GM06990 (cell line): ENCODE measurements at regions not wholly inside any gene's neighbourhood (a gene's known extent, or its start where the extent isn't known, plus 50 kb on each side); places are given as distances from the start of the nearest gene placed in this dataset.

Source experiments
- DNase-seq: peaks from one replicate; pipeline ENCODE4 v3.0.0-alpha.2; 2011; ENCODE audit not compliant: insufficient read length; ENCODE audit errors: extremely low read depth
- H3K27me3 ChIP-seq: replicated peaks from 2 replicates; pipeline ENCODE4 v1.6.0; 2011; ENCODE audit warnings: low read length; ENCODE audit not compliant: control insufficient read depth, insufficient read depth
- H3K36me3 ChIP-seq: 2 replicates; pipeline ENCODE4 v1.5.1; 2011; ENCODE audit warnings: low read length; ENCODE audit not compliant: control insufficient read depth, insufficient read depth
- H3K4me3 ChIP-seq: replicated peaks from 2 replicates; pipeline ENCODE4 v1.5.1; 2011; ENCODE audit warnings: low read depth, mild to moderate bottlenecking, control low read depth, low read length
- CTCF ChIP-seq: IDR thresholded peaks from 2 replicates; pipeline ENCODE4 v1.5.1; 2011; ENCODE audit warnings: low read length, control low read depth, mild to moderate bottlenecking, inconsistent platforms; ENCODE audit not compliant: insufficient read depth, poor library complexity, severe bottlenecking

GRCh38 chr5:61912559-61912958 lies 393.4 kb upstream of the KIF2A start:
- Histone ChIP-seq H3K4me3 (no peak overlapping the region), H3K36me3 (no peaks in the 10 kb centered on the region), H3K27me3 (no peaks in the 10 kb centered on the region)
- DNase-seq, result no peak
- no peak for TF ChIP-seq CTCF

- Histone ChIP-seq H3K4me3 (no peak overlapping the region), H3K27me3 (no peaks in the 10 kb centered on the region), H3K36me3 (no peaks in the 10 kb centered on the region)
- DNase-seq, result no peak
- TF ChIP-seq CTCF, result no peak
Observed at GRCh38 chr5:61915646-61916045, 390.4 kb upstream of the KIF2A start.

- H3K27me3 ChIP-seq, result no peaks in the 10 kb centered on the region
- DNase-seq, result no peak
- no peak overlapping the region for H3K4me3 ChIP-seq
- no peak for TF ChIP-seq CTCF
- no peaks in the 10 kb centered on the region for H3K36me3 ChIP-seq
Observed at GRCh38 chr5:61916621-61917620, 389.1 kb upstream of the KIF2A start.

GRCh38 chr5:61918611-61919010 lies 387.4 kb upstream of the KIF2A start:
- no peak for TF ChIP-seq CTCF
- no peaks in the 10 kb centered on the region for H3K27me3 ChIP-seq

GRCh38 chr5:61919920-61920319 lies 386.1 kb upstream of the KIF2A start:
- no peak for DNase-seq
- no peak for TF ChIP-seq CTCF
- Histone ChIP-seq H3K27me3 (no peaks in the 10 kb centered on the region; the same call in 1 of the 2 replicates), H3K36me3 (no peaks in the 10 kb centered on the region), H3K4me3 (no peak overlapping the region)

More at GRCh38 chr5:61918611-61919010, 387.4 kb upstream of the KIF2A start:
- no peak overlapping the region for H3K4me3 ChIP-seq
- H3K36me3 ChIP-seq, result no peaks in the 10 kb centered on the region
- DNase-seq, result no peak
